Activated CD4-positive, alpha-beta T cell treated with anti-CD3 and anti-CD28 coated beads, Interleukin-2, amount 50 U/mL, for 48 hours (primary cell): ENCODE measurements at regions not wholly inside any gene's neighbourhood (a gene's known extent, or its start where the extent isn't known, plus 50 kb on each side); places are given as distances from the start of the nearest gene placed in this dataset.

ENCODE experiments used
- DNase-seq, 2 experiments: peaks; one replicate each; pipeline ENCODE4 v3.0.0-alpha.2; 2020

- no peak for DNase-seq
Measured at GRCh38 chr22:48188231-48188721, 1425.8 kb downstream of the TBC1D22A start.

- DNase-seq = no peak
Measured at GRCh38 chr22:48187356-48187755, 1424.9 kb downstream of the TBC1D22A start.

- no peak for DNase-seq
Measured at GRCh38 chr22:48186146-48186790, 1423.8 kb downstream of the TBC1D22A start.

GRCh38 chr22:48185071-48186055, 1422.9 kb downstream of the TBC1D22A start:
- no peak for DNase-seq

GRCh38 chr22:48182846-48183805, 1420.7 kb downstream of the TBC1D22A start:
- DNase-seq = no peak

GRCh38 chr22:48182031-48182430, 1419.6 kb downstream of the TBC1D22A start:
- no peak for DNase-seq

- no peak for DNase-seq
Measured at GRCh38 chr22:48181263-48181955, 1419.0 kb downstream of the TBC1D22A start.

- DNase-seq = no peak
Measured at GRCh38 chr22:48180631-48181030, 1418.2 kb downstream of the TBC1D22A start.

GRCh38 chr22:48179571-48180546, 1417.4 kb downstream of the TBC1D22A start:
- no peak for DNase-seq

GRCh38 chr22:48178536-48178935, 1416.1 kb downstream of the TBC1D22A start:
- no peak for DNase-seq

- DNase-seq = no peak
Measured at GRCh38 chr22:48177631-48178030, 1415.2 kb downstream of the TBC1D22A start.

- DNase-seq = no peak
Measured at GRCh38 chr22:48175721-48176120, 1413.3 kb downstream of the TBC1D22A start.

- no peak for DNase-seq
Measured at GRCh38 chr22:48173773-48174160, 1411.3 kb downstream of the TBC1D22A start.

GRCh38 chr22:48173061-48173772, 1410.8 kb downstream of the TBC1D22A start:
- no peak for DNase-seq

GRCh38 chr22:48171271-48171691, 1408.8 kb downstream of the TBC1D22A start:
- DNase-seq = no peak

- DNase-seq = no peak
Measured at GRCh38 chr22:48169227-48169626, 1406.8 kb downstream of the TBC1D22A start.

GRCh38 chr22:48167238-48167637, 1404.8 kb downstream of the TBC1D22A start:
- DNase-seq = no peak

GRCh38 chr22:48161298-48161697, 1398.8 kb downstream of the TBC1D22A start:
- no peak for DNase-seq

GRCh38 chr22:48157676-48158075, 1395.2 kb downstream of the TBC1D22A start:
- no peak for DNase-seq
